Hematopoietic multipotent progenitor cell treated with erythropoietin and hydrocortisone succinate and interleukin-3 and kit ligand, for 17 days (in vitro differentiated cells): ENCODE measurements at regions not wholly inside any gene's neighbourhood (a gene's known extent, or its start where the extent isn't known, plus 50 kb on each side); places are given as distances from the start of the nearest gene placed in this dataset.
"Not testable (repeated sequence)": the region's sequence is repeated elsewhere in the genome, so short reads cannot be mapped to it uniquely, and the experiment has no call there.

Experiments
- DNase-seq: peaks from one replicate; pipeline ENCODE4 v3.0.0-alpha.2; 2015; ENCODE audit warnings: low spot score

- DNase-seq, result no peak
These were observed 1591.7 kb upstream of the ADGRL3 start for GRCh38 chr4:59608466-59608865.

GRCh38 chr4:59612235-59612634, 1587.9 kb upstream of the ADGRL3 start:
- DNase-seq, result no peak

- no peak for DNase-seq
These were observed 1584.8 kb upstream of the ADGRL3 start for GRCh38 chr4:59615316-59615715.

GRCh38 chr4:59629348-59629747, 1570.8 kb upstream of the ADGRL3 start:
- DNase-seq, result no peak

GRCh38 chr4:59630235-59630634, 1569.9 kb upstream of the ADGRL3 start:
- no peak for DNase-seq

GRCh38 chr4:59630922-59631321, 1569.2 kb upstream of the ADGRL3 start:
- no peak for DNase-seq

- DNase-seq, result no peak
These were observed 1562.5 kb upstream of the ADGRL3 start for GRCh38 chr4:59637596-59637995.

- DNase-seq, result no peak
These were observed 1556.4 kb upstream of the ADGRL3 start for GRCh38 chr4:59643682-59644081.

GRCh38 chr4:59644765-59645164, 1555.4 kb upstream of the ADGRL3 start:
- DNase-seq, result no peak

- DNase-seq, result no peak
These were observed 1554.0 kb upstream of the ADGRL3 start for GRCh38 chr4:59646082-59646481.

GRCh38 chr4:59647011-59647410, 1553.1 kb upstream of the ADGRL3 start:
- no peak for DNase-seq

GRCh38 chr4:59647500-59647899, 1552.6 kb upstream of the ADGRL3 start:
- no peak for DNase-seq

GRCh38 chr4:59650861-59651260, 1549.3 kb upstream of the ADGRL3 start:
- no peak for DNase-seq

GRCh38 chr4:59655996-59656395, 1544.1 kb upstream of the ADGRL3 start:
- no peak for DNase-seq

GRCh38 chr4:59664771-59665170, 1535.4 kb upstream of the ADGRL3 start:
- DNase-seq, result no peak

- no peak for DNase-seq
These were observed 1533.5 kb upstream of the ADGRL3 start for GRCh38 chr4:59666645-59667044.

GRCh38 chr4:59671037-59671436, 1529.1 kb upstream of the ADGRL3 start:
- no peak for DNase-seq

GRCh38 chr4:59676389-59676788, 1523.7 kb upstream of the ADGRL3 start:
- DNase-seq, result no peak

- DNase-seq, result not testable (repeated sequence)
These were observed 1523.1 kb upstream of the ADGRL3 start for GRCh38 chr4:59676992-59677391.

- no peak for DNase-seq
These were observed 1514.5 kb upstream of the ADGRL3 start for GRCh38 chr4:59685626-59686025.

GRCh38 chr4:59689149-59689548, 1511.0 kb upstream of the ADGRL3 start:
- no peak for DNase-seq

- DNase-seq, result no peak
These were observed 1504.6 kb upstream of the ADGRL3 start for GRCh38 chr4:59695355-59696053.

- no peak for DNase-seq
These were observed 1502.1 kb upstream of the ADGRL3 start for GRCh38 chr4:59698041-59698440.

- no peak for DNase-seq
These were observed 1499.5 kb upstream of the ADGRL3 start for GRCh38 chr4:59700651-59701050.
